ENCODE measurements at regions not wholly inside any gene's neighbourhood (a gene's known extent, or its start where the extent isn't known, plus 50 kb on each side); places are given as distances from the start of the nearest gene placed in this dataset.

- TF ChIP-seq CTCF (conservative IDR thresholded peaks at IDR 0.05; ENCODE audit: low read depth in 2 of 2) (no peak), EZH2 (IDR thresholded peaks at IDR 0.05; ENCODE audit: low read depth, unreplicated experiment) (no peak), EZH2phosphoT487 (IDR thresholded peaks at IDR 0.05; ENCODE audit: unreplicated experiment) (no peak)
Measured at GRCh38 chr6:119610265-119610664, 260.7 kb upstream of the MAN1A1 start.
